ENCODE measurements at regions not wholly inside any gene's neighbourhood (a gene's known extent, or its start where the extent isn't known, plus 50 kb on each side); places are given as distances from the start of the nearest gene placed in this dataset.

- DNase-seq (ENCODE audit: low read depth, low spot score): no peak
- Histone ChIP-seq H3K9ac (ENCODE audit: low read length) (no peak overlapping the region), H2AFZ (ENCODE audit: low read depth, low read length, poor library complexity, severe bottlenecking) (no peak overlapping the region), H3K4me2 (ENCODE audit: low read length) (no peak overlapping the region), H3K4me1 (ENCODE audit: control insufficient read depth in 1 of 2, insufficient read depth in 2 of 2, low read length in 2 of 2) (no peaks in the 10 kb centered on the region), H3K79me2 (ENCODE audit: insufficient read depth, low read length) (no peaks in the 10 kb centered on the region), H3K36me3 (ENCODE audit: control insufficient read depth in 1 of 2, insufficient read depth in 2 of 2, low read length in 2 of 2) (no peaks in the 10 kb centered on the region), H3K27me3 (ENCODE audit: insufficient read depth, low read length) (no peaks in the 10 kb centered on the region), H4K20me1 (ENCODE audit: insufficient read depth) (no peaks in the 10 kb centered on the region), H3K9me3 (ENCODE audit: control insufficient read depth in 1 of 2, insufficient read depth in 1 of 2, low read depth in 1 of 2, low read length in 2 of 2) (no peaks in the 10 kb centered on the region), H3K9me2 (ENCODE audit: insufficient read depth) (no peaks in the 10 kb centered on the region; the same call in 1 of the 2 replicates), H3K4me3 (replicated peaks in 1 of 2; ENCODE audit: low read depth in 1 of 2, low read length in 2 of 2) (no peak overlapping the region), H3K27ac (ENCODE audit: low read depth, low read length) (no peak overlapping the region)
- no peak for ATAC-seq
- BruUV-seq (replicated peaks): no TSS peak
- RAD21 ChIA-PET (ENCODE audit: low non-redundant PET in 1 of 2, low total read pairs in 2 of 2, uncharacterized antibody in 2 of 2, unreplicated experiment in 2 of 2): no interaction called here
- POLR2A ChIA-PET: no interaction called here
- CTCF ChIA-PET: no interaction called here
- TF ChIP-seq CEBPB (IDR thresholded peaks at IDR 0.05; ENCODE audit: low read depth): no peak
- intact Hi-C loops (cut with micrococcal nuclease): no loop called here
Observed at GRCh38 chr11:109237636-109238035, 184.4 kb upstream of the C11orf87 start.

DNA sequence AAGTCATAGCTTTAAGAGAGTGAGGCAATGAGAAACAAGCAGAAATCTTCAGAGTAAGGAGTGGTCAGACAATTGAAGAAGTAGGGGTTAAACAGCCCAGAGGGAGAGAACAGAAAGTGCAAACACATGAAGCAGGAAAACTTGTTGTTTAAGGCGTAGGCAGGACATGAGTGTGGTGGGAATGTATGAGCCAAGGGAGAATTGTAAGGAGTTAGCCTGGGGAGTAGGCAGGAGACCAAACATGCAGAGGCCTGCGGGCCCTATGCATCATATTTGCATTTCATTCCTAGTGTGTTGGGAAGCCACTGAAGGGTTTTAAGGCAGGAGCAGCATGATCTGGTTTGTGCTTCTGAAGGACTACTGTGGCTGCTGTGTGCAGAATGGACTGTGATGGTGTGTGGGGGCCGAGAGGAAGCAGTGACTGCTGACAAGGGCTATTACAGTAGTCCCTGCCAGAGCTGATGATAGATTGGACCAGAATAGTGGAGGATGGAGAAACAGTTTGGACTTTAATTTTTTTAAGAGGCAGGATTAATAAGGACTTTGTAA lies 179.9 kb upstream of the C11orf87 start:
- Histone ChIP-seq H4K20me1 (ENCODE audit: insufficient read depth) (no peaks in the 10 kb centered on the region), H3K9me3 (ENCODE audit: control insufficient read depth in 1 of 2, insufficient read depth in 1 of 2, low read depth in 1 of 2, low read length in 2 of 2) (no peaks in the 10 kb centered on the region), H3K36me3 (ENCODE audit: control insufficient read depth in 1 of 2, insufficient read depth in 2 of 2, low read length in 2 of 2) (no peaks in the 10 kb centered on the region), H3K9ac (ENCODE audit: low read length) (no peak overlapping the region), H3K79me2 (ENCODE audit: insufficient read depth, low read length) (no peaks in the 10 kb centered on the region), H3K27ac (ENCODE audit: low read depth, low read length) (no peak overlapping the region), H3K4me1 (ENCODE audit: control insufficient read depth in 1 of 2, insufficient read depth in 2 of 2, low read length in 2 of 2) (no peaks in the 10 kb centered on the region), H3K4me2 (ENCODE audit: low read length) (no peak overlapping the region), H3K9me2 (ENCODE audit: insufficient read depth) (no peaks in the 10 kb centered on the region; the same call in none of the 2 replicates), H3K27me3 (ENCODE audit: insufficient read depth, low read length) (no peaks in the 10 kb centered on the region), H3K4me3 (replicated peaks in 1 of 2; ENCODE audit: low read depth in 1 of 2, low read length in 2 of 2) (no peak overlapping the region), H2AFZ (ENCODE audit: low read depth, low read length, poor library complexity, severe bottlenecking) (no peak overlapping the region)
- RAD21 ChIA-PET (ENCODE audit: low non-redundant PET in 1 of 2, low total read pairs in 2 of 2, uncharacterized antibody in 2 of 2, unreplicated experiment in 2 of 2): no interaction called here
- ATAC-seq: no peak
- no TSS peak for BruUV-seq (replicated peaks)
- intact Hi-C loops (cut with micrococcal nuclease): no loop called here
- no peak for DNase-seq (ENCODE audit: low read depth, low spot score)
- CTCF ChIA-PET: no interaction called here
- POLR2A ChIA-PET: no interaction called here
- TF ChIP-seq SRF (IDR thresholded peaks at IDR 0.05; ENCODE audit: low read depth) (no peak), JUND (IDR thresholded peaks at IDR 0.05) (no peak), EZH2phosphoT487 (IDR thresholded peaks at IDR 0.05; ENCODE audit: borderline replicate concordance) (no peak), EGR1 (IDR thresholded peaks at IDR 0.05; ENCODE audit: low read depth) (no peak), ZFX (IDR thresholded peaks at IDR 0.05) (no peak)
